Neural progenitor cell (in vitro differentiated cells): ENCODE measurements at regions not wholly inside any gene's neighbourhood (a gene's known extent, or its start where the extent isn't known, plus 50 kb on each side); places are given as distances from the start of the nearest gene placed in this dataset.

Source experiments
- CTCF ChIP-seq: fragments of 200-600 bp; sonication (generic); IDR thresholded peaks from 2 replicates; pipeline ENCODE4 v1.5.1; 2017; ENCODE audit warnings: antibody characterized with exemption, mild to moderate bottlenecking
- EZH2 ChIP-seq: fragments of 200-600 bp; sonication (generic); IDR thresholded peaks from 2 replicates; pipeline ENCODE4 v1.6.1; 2017; ENCODE audit warnings: antibody characterized with exemption, mild to moderate bottlenecking, moderate library complexity
- EZH2phosphoT487 ChIP-seq: fragments of 200-600 bp; sonication (generic); IDR thresholded peaks from 2 replicates; pipeline ENCODE4 v1.6.1; 2017; ENCODE audit warnings: antibody characterized with exemption

- TF ChIP-seq CTCF (no peak), EZH2 (no peak), EZH2phosphoT487 (no peak)
These were observed 338.0 kb upstream of the ZMIZ1 start for GRCh38 chr10:78730754-78731153.
